Choroid plexus epithelial cell (primary cell): ENCODE measurements at regions not wholly inside any gene's neighbourhood (a gene's known extent, or its start where the extent isn't known, plus 50 kb on each side); places are given as distances from the start of the nearest gene placed in this dataset.

ENCODE experiments used
- DNase-seq: peaks from one replicate; pipeline ENCODE4 v3.0.0-alpha.2; 2010; ENCODE audit warnings: low read depth
- H3K4me3 ChIP-seq: 2 replicates; pipeline ENCODE4 v1.5.1; 2011; ENCODE audit warnings: low read depth, mild to moderate bottlenecking, control low read depth, low read length, moderate library complexity
- TF ChIP-seq, protein P1 (sequence below): conservative IDR thresholded peaks from 2 replicates; pipeline ENCODE4 v1.5.1; 2011; ENCODE audit warnings: low read depth, mild to moderate bottlenecking, control low read depth, inconsistent platforms, low read length, moderate library complexity

DNA sequence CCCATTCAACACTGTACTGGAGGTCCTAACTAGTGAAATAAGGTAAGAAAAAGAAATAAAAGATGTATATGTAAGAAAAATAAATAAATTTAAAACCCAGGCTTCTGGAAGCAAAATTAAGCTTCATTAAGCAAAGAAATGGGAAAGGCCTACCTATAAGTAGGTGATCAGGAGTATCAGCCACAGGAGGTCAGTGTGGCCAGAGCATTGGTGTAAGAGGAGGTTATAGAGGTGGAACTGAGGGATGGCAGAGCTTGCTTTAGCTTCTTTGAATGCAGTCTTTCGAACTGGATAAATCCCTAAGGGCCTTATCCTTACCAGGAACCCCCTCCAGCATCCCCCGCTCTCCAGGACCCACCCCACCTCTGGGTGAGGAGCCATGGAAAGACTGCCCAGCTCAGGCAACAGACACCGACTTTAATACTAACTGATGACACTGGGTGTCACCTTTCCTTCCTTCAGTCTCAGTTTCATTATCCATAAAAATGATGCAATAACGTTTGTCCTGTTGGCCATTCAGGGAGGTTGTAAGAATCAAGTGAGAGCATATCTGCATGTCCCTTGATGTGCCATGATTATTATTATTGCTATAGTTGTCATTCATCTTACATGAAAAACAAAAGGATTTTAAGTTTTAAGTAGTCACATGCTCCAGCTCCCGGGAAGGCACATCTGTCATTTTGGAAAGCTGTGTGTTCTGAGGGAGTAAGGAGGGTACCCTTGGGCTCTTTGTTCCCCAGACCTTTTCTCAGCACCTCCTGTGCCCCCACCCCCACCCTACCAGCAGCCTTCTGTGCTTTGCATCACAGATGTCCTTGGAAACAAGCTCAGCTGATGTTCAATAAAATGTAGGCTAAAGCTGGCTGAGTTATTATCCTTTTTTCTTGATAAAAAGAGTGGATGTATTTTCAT lies 50.8 kb upstream of the CTNNA1 start:
- TF ChIP-seq, protein P1, sequence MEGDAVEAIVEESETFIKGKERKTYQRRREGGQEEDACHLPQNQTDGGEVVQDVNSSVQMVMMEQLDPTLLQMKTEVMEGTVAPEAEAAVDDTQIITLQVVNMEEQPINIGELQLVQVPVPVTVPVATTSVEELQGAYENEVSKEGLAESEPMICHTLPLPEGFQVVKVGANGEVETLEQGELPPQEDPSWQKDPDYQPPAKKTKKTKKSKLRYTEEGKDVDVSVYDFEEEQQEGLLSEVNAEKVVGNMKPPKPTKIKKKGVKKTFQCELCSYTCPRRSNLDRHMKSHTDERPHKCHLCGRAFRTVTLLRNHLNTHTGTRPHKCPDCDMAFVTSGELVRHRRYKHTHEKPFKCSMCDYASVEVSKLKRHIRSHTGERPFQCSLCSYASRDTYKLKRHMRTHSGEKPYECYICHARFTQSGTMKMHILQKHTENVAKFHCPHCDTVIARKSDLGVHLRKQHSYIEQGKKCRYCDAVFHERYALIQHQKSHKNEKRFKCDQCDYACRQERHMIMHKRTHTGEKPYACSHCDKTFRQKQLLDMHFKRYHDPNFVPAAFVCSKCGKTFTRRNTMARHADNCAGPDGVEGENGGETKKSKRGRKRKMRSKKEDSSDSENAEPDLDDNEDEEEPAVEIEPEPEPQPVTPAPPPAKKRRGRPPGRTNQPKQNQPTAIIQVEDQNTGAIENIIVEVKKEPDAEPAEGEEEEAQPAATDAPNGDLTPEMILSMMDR, result no peak
- DNase-seq, result no peak
- H3K4me3 ChIP-seq, result no peak overlapping the region

DNA sequence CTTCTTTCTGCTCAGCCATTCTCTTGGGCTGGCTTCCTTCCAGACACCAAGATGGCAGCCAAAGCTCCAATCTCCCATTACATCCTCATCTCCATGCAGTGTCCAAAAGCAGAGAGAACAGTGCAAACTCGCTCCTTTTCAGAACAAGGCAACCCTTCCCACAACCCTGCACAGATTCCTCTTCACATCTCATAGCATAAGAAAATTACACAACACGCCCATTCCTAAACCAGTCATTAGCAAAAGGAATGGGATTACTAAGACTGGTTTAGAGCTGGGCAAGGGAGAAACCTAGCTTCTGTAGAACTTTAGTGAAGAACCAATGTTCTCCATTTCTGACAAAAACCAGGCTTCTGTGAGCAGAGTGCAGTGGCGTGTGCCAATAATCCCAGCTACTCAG lies 51.5 kb upstream of the CTNNA1 start:
- DNase-seq, result no peak
- TF ChIP-seq, protein P1, result no peak
- H3K4me3 ChIP-seq, result no peak overlapping the region

DNA sequence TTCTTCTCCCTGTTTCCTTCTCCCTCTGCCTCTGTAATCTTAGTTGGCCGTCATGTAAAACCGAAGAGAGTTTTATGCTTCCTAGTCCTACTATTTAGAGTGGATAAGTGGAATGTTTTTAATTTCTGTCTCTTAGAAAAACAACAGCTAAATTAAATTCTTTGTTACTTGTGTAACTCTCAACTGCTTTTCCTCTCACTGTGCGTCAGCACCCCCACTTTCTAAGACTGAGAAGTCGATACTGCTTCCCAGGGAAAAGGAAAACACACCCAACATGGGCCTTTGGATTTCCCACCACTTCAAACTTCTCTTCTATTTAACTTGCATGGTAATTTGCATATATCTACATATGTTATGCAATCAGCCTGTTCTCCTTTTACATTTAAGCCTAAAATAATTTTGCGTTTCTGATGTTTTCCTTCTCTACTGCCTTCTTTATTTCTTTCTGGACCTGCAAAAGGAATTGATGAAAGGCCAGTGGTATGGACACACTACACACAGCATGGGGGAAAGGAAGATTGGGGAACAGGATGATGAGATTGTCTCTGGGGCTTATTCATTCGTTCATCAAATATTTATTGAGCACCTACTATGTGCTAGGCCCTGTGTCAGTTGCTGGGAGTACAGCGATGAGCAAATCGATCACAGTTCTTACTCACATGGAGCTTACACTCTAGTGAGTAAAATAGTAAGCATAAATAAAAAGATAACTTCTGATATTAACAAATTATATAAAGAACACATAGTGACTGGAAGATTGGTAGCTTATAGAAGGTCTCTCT lies 52.5 kb upstream of the CTNNA1 start:
- no peak for DNase-seq
- TF ChIP-seq, protein P1, result no peak
- no peak overlapping the region for H3K4me3 ChIP-seq

DNA sequence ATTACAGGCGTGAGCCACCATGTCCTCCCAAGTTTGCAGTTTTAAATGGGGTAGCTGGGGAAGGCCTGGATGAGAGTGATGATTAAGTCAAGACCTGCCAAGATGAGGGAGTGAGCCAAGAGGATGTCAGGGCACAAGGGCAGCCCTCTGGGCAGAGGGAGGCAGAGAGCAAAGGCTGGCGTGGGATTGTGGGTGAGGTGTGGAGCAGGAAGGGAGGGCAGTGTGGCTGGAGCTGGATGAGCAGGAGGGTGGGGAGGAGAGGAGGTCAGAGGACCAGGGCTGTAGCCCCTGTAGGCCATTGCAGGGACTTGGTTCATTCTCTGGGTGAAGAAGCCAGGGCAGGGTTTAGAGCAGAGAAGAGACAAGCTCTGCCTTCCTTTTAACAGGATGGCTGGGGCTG lies 53.7 kb upstream of the CTNNA1 start:
- H3K4me3 ChIP-seq, result no peak overlapping the region

DNA sequence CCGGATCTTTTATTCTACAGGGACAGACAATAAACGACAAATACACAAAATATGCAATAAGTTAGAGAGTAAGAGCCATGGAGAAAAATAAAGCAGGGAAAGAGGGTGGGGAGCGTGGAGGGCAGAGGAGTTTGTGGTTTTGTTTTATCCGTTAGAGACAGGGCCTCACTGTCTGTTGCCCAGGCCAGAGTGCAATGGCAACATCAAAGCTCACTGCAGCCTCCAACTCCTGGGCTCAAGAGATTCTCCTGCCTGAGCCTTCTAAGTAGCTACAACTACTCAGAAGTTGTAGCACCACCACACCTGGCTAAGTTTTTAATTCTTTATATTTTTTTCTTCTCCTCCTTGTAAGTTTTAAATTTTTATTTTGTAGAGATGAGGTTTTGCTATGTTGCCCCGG lies 54.5 kb upstream of the CTNNA1 start:
- H3K4me3 ChIP-seq, result no peak overlapping the region
- no peak for DNase-seq
- TF ChIP-seq, protein P1, result no peak

More for the DNA sequence above, 53.7 kb upstream of the CTNNA1 start:
- TF ChIP-seq, protein P1, result no peak
- DNase-seq, result no peak

DNA sequence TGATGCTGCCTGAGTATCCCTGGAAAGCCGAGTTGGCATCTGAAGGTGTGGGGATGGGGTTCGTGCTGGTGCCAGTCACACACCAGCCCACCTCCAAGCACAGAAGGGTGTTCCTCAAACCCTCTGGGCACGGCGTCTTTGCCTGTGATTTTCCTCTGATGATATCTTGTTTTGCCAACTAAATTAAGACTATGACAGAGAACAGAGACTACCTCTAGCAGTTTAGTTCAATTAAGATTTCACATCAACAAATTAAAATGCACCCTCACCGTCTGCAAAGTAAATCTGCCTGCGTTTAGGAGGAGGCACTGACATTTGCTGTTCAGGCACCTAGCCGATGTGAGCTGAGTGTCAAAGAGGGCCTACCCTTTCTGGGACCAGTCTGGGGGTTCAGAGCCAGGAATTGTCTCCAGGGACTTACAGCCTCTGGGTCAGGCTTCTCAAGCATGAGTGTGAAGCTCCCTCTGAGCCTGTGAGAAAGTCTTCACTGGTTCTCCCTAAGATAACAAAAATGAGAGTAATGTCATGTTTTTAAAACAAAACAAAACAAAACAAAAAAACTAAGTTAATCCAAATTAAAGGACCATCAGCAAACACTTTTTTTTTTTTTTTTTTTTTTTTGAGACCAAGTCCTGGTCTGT lies 55.4 kb upstream of the CTNNA1 start:
- DNase-seq, result no peak
- TF ChIP-seq, protein P1, result no peak

More for the DNA sequence above, 55.4 kb upstream of the CTNNA1 start:
- H3K4me3 ChIP-seq, result no peak overlapping the region
